ENCODE measurements at regions not wholly inside any gene's neighbourhood (a gene's known extent, or its start where the extent isn't known, plus 50 kb on each side); places are given as distances from the start of the nearest gene placed in this dataset.
A peak's percentile ranks its signal among the peaks of the same experiment; 100 is the strongest.

DNA sequence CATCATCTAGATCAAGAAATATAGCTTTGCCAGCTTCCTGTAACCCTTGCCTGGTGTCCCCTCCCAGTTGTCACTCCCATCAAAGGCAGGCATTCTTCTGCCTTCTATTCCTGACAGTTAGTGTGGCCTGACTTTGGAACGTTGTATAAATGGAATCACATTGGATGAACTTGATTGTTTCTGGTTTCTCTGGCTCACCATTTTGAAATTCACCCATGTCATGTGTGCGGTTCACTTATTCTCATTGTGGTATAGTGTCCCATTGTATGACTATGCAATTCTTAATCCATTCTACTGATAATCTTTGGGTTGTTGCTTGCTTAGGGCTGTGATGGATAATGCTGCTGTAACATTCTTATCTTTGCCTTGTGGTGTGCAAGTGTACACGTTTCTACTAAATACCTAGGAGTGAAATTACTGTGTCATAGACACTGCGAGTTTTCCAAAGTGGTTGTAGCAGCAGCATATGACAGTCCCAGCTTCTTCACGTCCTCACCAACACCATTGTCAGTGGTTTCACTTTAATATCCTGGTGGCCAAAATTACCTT lies 73.2 kb downstream of the VEGFA start (continued):
- peak; percentile 93 for TF ChIP-seq ARID1B (IDR thresholded peaks at IDR 0.05)
- no peak for TF ChIP-seq ZNF445 (CRISPR knock-in tag; IDR thresholded peaks at IDR 0.05; ENCODE audit: low read depth)
- TF ChIP-seq MEIS2 (IDR thresholded peaks at IDR 0.05; ENCODE audit: partially characterized antibody) = peak; percentile 55
- peak; percentile 80 for TF ChIP-seq TCF3 (CRISPR knock-in tag; IDR thresholded peaks at IDR 0.05)
- TF ChIP-seq ZNF232 (CRISPR knock-in tag; IDR thresholded peaks at IDR 0.05) = no peak
- TF ChIP-seq KLF1 (tag; IDR thresholded peaks at IDR 0.05) = no peak
- TF ChIP-seq HDAC6 (IDR thresholded peaks at IDR 0.05; ENCODE audit: low read depth, low read length) = no peak
- no peak for TF ChIP-seq FOXP4 (CRISPR knock-in tag; IDR thresholded peaks at IDR 0.05; ENCODE audit: borderline replicate concordance)
- peak; percentile 72 for TF ChIP-seq EP400 (IDR thresholded peaks at IDR 0.05)
- TF ChIP-seq ZNF408 (CRISPR knock-in tag; IDR thresholded peaks at IDR 0.05; ENCODE audit: low read depth) = no peak
- TF ChIP-seq, protein P1, sequence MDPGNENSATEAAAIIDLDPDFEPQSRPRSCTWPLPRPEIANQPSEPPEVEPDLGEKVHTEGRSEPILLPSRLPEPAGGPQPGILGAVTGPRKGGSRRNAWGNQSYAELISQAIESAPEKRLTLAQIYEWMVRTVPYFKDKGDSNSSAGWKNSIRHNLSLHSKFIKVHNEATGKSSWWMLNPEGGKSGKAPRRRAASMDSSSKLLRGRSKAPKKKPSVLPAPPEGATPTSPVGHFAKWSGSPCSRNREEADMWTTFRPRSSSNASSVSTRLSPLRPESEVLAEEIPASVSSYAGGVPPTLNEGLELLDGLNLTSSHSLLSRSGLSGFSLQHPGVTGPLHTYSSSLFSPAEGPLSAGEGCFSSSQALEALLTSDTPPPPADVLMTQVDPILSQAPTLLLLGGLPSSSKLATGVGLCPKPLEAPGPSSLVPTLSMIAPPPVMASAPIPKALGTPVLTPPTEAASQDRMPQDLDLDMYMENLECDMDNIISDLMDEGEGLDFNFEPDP (CRISPR knock-in tag; IDR thresholded peaks at IDR 0.05) = no peak
- TF ChIP-seq TCFL5 (CRISPR knock-in tag; conservative IDR thresholded peaks at IDR 0.05) = no peak
- peak; percentile 46; the same call in 1 of the 2 replicates for TF ChIP-seq NFE2L1 (tag; IDR thresholded peaks at IDR 0.05; ENCODE audit: borderline replicate concordance, low read depth)
- TF ChIP-seq SPI1 (IDR thresholded peaks at IDR 0.05; ENCODE audit: borderline replicate concordance, low read depth, low read length) = no peak
- no peak for TF ChIP-seq DLX4 (CRISPR knock-in tag; IDR thresholded peaks at IDR 0.05)
- TF ChIP-seq SRSF7 (optimal IDR thresholded peaks at IDR 0.05; ENCODE audit: low read depth, low read length) = no peak
- TF ChIP-seq SRSF1 (IDR thresholded peaks at IDR 0.05; ENCODE audit: low read depth, low read length) = no peak
- no peak for TF ChIP-seq ATF4 (CRISPR knock-in tag; IDR thresholded peaks at IDR 0.05)
- peak; percentile 72 for TF ChIP-seq HDAC3 (IDR thresholded peaks at IDR 0.05; ENCODE audit: borderline replicate concordance, partially characterized antibody)
- TF ChIP-seq FOXA3 (CRISPR knock-in tag; conservative IDR thresholded peaks at IDR 0.05 in 1 of 2, IDR thresholded peaks at IDR 0.05 in 1 of 2) = peak in 1 of 2 experiments; percentile 59; a peak in 1 of 4 replicates

Measured in K562 (cell line).